Hepatocyte (in vitro differentiated cells): ENCODE measurements at regions not wholly inside any gene's neighbourhood (a gene's known extent, or its start where the extent isn't known, plus 50 kb on each side); places are given as distances from the start of the nearest gene placed in this dataset.

Source experiments
- EZH2 ChIP-seq: fragments of 200-600 bp; sonication (generic); IDR thresholded peaks from 2 replicates; pipeline ENCODE4 v1.6.1; 2016; ENCODE audit warnings: antibody characterized with exemption, mild to moderate bottlenecking, borderline replicate concordance
- EZH2phosphoT487 ChIP-seq: fragments of 200-600 bp; sonication (generic); IDR thresholded peaks from one replicate; pipeline ENCODE4 v1.6.1; 2018; ENCODE audit warnings: antibody characterized with exemption, mild to moderate bottlenecking, low read depth, moderate library complexity; ENCODE audit not compliant: unreplicated experiment, severe bottlenecking
- TF ChIP-seq, protein P1 (sequence below): fragments of 200-600 bp; sonication (generic); IDR thresholded peaks from 2 replicates; pipeline ENCODE4 v1.5.1; 2016; ENCODE audit warnings: antibody characterized with exemption, mild to moderate bottlenecking; ENCODE audit not compliant: poor library complexity

DNA sequence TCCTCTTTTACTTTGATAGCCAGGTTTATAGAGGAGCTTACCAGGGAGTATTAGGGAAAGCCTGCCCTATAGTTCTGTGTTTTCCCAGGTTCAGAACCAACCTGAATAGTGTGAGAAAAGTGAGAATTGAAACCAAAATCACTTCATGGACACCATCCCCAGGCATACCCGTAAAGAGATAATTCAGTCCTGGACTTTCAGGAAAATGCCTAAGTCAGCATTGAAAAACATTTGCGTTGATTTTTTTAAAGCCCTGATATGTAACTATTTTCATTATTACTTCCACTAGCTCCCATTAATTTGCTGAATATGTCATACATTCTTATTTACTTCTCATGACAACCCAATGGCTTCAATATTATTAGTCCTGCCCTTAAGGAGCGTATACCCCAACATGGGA, 77.4 kb upstream of the TCF21 start:
- TF ChIP-seq, protein P1, sequence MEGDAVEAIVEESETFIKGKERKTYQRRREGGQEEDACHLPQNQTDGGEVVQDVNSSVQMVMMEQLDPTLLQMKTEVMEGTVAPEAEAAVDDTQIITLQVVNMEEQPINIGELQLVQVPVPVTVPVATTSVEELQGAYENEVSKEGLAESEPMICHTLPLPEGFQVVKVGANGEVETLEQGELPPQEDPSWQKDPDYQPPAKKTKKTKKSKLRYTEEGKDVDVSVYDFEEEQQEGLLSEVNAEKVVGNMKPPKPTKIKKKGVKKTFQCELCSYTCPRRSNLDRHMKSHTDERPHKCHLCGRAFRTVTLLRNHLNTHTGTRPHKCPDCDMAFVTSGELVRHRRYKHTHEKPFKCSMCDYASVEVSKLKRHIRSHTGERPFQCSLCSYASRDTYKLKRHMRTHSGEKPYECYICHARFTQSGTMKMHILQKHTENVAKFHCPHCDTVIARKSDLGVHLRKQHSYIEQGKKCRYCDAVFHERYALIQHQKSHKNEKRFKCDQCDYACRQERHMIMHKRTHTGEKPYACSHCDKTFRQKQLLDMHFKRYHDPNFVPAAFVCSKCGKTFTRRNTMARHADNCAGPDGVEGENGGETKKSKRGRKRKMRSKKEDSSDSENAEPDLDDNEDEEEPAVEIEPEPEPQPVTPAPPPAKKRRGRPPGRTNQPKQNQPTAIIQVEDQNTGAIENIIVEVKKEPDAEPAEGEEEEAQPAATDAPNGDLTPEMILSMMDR: no peak
- TF ChIP-seq EZH2: no peak
- TF ChIP-seq EZH2phosphoT487: no peak
